WERI-Rb-1 (cell line): ENCODE measurements at regions not wholly inside any gene's neighbourhood (a gene's known extent, or its start where the extent isn't known, plus 50 kb on each side); places are given as distances from the start of the nearest gene placed in this dataset.
A peak's percentile ranks its signal among the peaks of the same experiment; 100 is the strongest.
"Not testable (repeated sequence)": the region's sequence is repeated elsewhere in the genome, so short reads cannot be mapped to it uniquely, and the experiment has no call there.

ENCODE experiments used
- DNase-seq: peaks from one replicate; pipeline ENCODE4 v3.0.0-alpha.2; 2020
- H3K27ac ChIP-seq: fragments of 250-450 bp; sonication (Bioruptor Pico); 2 replicates; pipeline ENCODE4 v1.5.1; 2020; ENCODE audit warnings: mild to moderate bottlenecking, moderate library complexity
- H3K27me3 ChIP-seq: fragments of 250-450 bp; sonication (Bioruptor Pico); 2 replicates; pipeline ENCODE4 v1.5.1; 2021; ENCODE audit warnings: mild to moderate bottlenecking, low read depth, moderate library complexity; ENCODE audit not compliant: insufficient read depth, severe bottlenecking
- H3K36me3 ChIP-seq: fragments of 250-450 bp; sonication (Bioruptor Pico); 2 replicates; pipeline ENCODE4 v1.5.1; 2020; ENCODE audit warnings: mild to moderate bottlenecking, moderate library complexity
- H3K4me3 ChIP-seq: 2 replicates; pipeline ENCODE4 v1.5.1; 2011; ENCODE audit warnings: low read depth, mild to moderate bottlenecking, control low read depth, low read length
- H3K9me3 ChIP-seq: fragments of 250-450 bp; sonication (Bioruptor Pico); 2 replicates; pipeline ENCODE4 v1.5.1; 2021; ENCODE audit warnings: mild to moderate bottlenecking, moderate library complexity; ENCODE audit not compliant: severe bottlenecking
- TF ChIP-seq, protein P1 (sequence below): IDR thresholded peaks from 2 replicates; pipeline ENCODE4 v1.5.1; 2011; ENCODE audit warnings: low read depth, mild to moderate bottlenecking, control low read depth, inconsistent platforms, low read length

DNA sequence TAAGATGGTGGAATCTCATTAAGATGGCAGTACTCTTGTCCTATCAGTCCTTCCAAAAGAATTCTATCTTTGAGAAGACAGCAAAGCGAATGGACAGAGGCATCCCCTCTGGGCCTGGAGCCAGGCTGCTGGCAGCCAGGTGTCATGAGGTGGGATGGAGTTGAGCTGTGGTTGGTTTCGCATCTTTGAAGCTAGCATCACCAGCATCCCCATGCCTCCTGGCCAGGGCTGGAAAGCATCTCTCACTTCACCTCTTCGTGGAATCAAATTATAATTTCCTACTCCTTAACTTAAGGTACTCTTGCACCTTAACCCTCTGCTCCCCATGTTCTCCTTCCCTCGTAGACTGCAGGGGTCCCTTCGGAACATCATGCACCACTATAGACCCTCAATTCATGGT lies 248.3 kb downstream of the GADD45G start:
- H3K27ac ChIP-seq = no peak overlapping the region
- H3K27me3 ChIP-seq = no peaks in the 10 kb centered on the region
- H3K4me3 ChIP-seq = no peak overlapping the region
- TF ChIP-seq, protein P1, sequence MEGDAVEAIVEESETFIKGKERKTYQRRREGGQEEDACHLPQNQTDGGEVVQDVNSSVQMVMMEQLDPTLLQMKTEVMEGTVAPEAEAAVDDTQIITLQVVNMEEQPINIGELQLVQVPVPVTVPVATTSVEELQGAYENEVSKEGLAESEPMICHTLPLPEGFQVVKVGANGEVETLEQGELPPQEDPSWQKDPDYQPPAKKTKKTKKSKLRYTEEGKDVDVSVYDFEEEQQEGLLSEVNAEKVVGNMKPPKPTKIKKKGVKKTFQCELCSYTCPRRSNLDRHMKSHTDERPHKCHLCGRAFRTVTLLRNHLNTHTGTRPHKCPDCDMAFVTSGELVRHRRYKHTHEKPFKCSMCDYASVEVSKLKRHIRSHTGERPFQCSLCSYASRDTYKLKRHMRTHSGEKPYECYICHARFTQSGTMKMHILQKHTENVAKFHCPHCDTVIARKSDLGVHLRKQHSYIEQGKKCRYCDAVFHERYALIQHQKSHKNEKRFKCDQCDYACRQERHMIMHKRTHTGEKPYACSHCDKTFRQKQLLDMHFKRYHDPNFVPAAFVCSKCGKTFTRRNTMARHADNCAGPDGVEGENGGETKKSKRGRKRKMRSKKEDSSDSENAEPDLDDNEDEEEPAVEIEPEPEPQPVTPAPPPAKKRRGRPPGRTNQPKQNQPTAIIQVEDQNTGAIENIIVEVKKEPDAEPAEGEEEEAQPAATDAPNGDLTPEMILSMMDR = no peak
- no peaks in the 10 kb centered on the region for H3K36me3 ChIP-seq
- DNase-seq = no peak
- no peaks in the 10 kb centered on the region for H3K9me3 ChIP-seq

DNA sequence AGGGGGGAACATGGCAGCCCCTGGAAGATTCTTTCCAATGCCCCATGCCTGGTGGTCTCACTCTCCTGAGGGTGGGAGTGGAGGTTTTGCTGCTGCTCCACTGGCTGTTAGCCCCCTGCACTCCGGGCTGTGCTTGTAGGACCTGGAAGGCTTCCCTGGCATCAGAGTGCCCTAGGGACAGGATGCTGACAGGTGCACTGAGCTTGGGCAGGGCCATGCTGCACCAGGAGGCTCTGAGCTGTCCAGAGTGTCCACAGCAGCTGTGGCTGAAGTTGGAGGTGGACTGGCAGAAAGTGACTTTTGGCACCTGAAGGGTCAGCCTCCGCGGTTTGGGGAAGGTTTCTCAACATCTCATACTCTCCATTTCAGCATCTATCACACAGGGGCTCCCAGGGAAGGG lies 249.1 kb downstream of the GADD45G start:
- Histone ChIP-seq H3K27ac (no peak overlapping the region), H3K36me3 (no peaks in the 10 kb centered on the region), H3K27me3 (no peaks in the 10 kb centered on the region), H3K4me3 (no peak overlapping the region), H3K9me3 (no peaks in the 10 kb centered on the region)
- no peak for DNase-seq
- TF ChIP-seq, protein P1 = no peak

DNA sequence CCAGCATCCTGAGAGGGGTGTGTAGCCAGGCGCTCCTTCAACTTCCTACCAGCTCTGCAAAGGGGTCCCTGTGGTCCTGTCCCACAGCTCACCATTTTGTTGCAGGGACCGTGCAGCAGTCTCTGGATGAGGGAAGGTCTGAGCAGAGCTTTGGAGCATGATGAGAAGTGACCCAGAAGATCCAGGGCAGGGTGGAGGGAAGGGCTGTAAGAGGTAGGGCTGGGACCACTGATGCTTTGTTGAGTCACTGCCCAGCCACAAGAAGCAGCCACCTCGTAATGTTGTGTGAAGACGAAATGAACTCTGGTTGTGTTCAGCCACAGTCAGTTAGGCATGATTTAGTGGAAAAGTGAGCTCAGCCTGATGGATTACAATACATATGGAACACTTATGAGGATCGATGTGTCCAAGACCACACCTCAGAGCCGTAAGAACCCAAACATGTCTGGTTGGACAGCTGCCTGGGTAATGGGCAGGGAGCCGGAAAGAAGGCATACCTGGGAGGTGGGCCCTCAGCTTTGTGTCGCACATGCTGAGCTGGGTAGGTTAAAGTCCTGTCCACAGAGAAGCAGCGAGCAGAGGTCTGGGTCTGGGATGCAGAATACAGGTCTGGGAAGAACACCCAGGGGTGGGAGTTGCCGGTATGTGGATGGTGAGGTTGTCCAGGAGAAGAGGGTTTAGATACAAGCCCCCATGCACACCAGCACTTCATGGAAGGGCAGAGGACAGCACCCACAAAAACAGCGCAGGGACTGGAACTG lies 250.1 kb downstream of the GADD45G start:
- DNase-seq = no peak
- H3K4me3 ChIP-seq = no peak overlapping the region
- no peaks in the 10 kb centered on the region for H3K27me3 ChIP-seq
- H3K27ac ChIP-seq = no peak overlapping the region
- H3K9me3 ChIP-seq = no peaks in the 10 kb centered on the region
- TF ChIP-seq, protein P1 = no peak
- H3K36me3 ChIP-seq = no peaks in the 10 kb centered on the region

DNA sequence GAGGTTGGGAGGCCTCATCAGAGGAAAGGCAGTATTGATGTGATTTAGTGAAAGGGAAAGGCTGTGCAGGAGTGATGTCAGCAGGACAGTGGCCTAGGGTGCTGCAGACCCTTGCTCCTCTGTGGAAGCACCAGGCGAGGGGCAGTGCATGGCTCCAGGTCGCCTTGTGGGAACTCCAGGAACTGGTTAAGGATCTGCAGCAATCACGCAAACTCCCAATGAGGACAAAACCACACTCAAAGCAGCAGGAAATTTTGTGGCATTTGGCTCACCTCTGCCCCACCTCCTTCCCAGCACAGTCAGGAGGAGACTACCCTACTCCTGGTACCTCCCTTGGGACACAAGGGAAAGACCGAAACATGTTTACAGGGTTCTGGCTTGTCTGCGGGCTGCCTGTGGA lies 251.5 kb downstream of the GADD45G start:
- not testable (repeated sequence) for H3K27me3 ChIP-seq, H3K4me3 ChIP-seq, H3K27ac ChIP-seq, DNase-seq, H3K36me3 ChIP-seq, H3K9me3 ChIP-seq

GRCh38 chr9:89856950-89857349 lies 252.1 kb downstream of the GADD45G start:
- not testable (repeated sequence) for H3K36me3 ChIP-seq, H3K27me3 ChIP-seq, DNase-seq, H3K27ac ChIP-seq, H3K4me3 ChIP-seq, H3K9me3 ChIP-seq

GRCh38 chr9:89859842-89860241 lies 255.0 kb downstream of the GADD45G start:
- not testable (repeated sequence) for H3K9me3 ChIP-seq, H3K27ac ChIP-seq, H3K27me3 ChIP-seq, H3K4me3 ChIP-seq, H3K36me3 ChIP-seq
- peak; percentile 37 for DNase-seq

DNA sequence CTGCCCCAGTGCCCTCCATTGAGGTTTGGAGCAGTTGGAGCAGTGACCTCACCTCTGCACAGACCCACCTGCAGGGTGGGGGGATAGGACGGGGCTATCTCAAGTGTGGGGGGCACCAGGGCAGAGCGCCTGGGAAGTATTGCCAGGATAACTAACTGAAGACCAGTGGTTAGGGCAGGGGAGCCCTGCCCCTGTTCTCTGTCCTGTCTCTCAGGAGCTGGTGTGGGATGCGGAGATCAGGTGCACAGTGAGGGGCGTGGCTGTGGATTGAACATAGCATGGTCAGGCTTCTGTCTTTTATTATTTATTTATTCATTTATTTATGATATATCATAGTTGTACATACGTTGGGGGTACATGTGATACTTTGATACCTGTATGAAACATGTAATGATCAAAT lies 256.6 kb downstream of the GADD45G start:
- not testable (repeated sequence) for H3K27ac ChIP-seq, H3K27me3 ChIP-seq, H3K4me3 ChIP-seq, DNase-seq, H3K9me3 ChIP-seq, H3K36me3 ChIP-seq

DNA sequence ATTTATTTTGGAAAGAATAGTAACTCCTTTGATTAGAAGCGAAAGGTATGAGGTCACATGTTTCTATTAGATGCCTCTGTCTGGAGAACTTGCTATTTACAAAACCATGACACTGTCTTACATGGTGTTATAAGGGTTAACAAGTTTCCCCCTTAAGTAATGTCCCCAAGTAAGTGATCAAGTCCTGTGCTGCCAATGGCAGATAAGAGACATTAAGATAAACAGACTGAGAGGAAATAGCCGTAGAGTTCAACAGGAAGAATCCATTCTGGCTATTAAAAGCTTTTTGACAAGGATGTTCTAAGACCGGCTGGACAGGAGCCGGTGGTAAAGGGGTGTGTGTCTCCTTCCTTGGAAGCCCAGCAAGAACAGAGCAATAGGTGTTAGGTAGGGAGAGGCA lies 257.5 kb downstream of the GADD45G start:
- no peak for DNase-seq
- H3K27me3 ChIP-seq = no peaks in the 10 kb centered on the region
- H3K9me3 ChIP-seq = no peaks in the 10 kb centered on the region
- H3K27ac ChIP-seq = no peak overlapping the region
- H3K36me3 ChIP-seq = no peaks in the 10 kb centered on the region
- no peak overlapping the region for H3K4me3 ChIP-seq
- TF ChIP-seq, protein P1 = no peak
